ENCODE measurements at regions not wholly inside any gene's neighbourhood (a gene's known extent, or its start where the extent isn't known, plus 50 kb on each side); places are given as distances from the start of the nearest gene placed in this dataset.
A peak's percentile ranks its signal among the peaks of the same experiment; 100 is the strongest.

DNA sequence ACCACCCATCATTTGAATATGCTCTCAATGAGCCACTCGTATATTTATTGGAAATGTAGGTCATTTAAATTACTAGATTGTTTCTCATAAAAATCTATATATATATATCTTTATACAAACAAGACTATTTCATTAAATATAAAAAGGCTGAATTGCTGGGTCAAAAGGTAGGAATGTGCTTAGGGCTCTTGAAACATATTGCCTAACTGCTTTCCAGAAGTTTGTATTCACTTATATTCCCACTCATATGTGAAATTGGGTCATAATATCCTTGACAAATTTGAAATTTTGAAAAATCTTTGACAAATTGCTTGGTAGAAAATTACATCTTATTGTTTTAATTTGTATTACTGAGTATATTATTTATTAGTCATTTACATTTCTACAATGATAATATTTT lies 999.8 kb upstream of the CDH2 start:
- DNase-seq, result no peak

DNA sequence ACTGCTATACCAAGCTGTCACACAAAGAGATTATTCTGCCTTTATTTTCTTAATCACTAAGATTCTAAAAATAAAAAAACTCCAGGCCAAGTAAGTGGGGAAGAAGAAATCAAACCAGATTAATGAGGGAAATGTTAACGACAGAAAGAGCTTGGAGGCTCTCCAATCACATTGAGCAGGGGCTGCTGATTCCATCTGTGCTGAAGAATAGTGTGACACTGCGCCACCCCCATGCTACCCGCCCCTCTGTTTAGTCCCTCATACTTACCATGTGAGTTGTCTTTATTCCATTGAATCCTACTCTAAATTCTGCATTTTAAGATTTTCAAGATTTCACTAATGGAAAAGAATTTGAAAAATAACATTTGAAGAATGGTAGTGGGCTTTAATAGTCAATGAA lies 998.0 kb upstream of the CDH2 start:
- no peak for DNase-seq

DNA sequence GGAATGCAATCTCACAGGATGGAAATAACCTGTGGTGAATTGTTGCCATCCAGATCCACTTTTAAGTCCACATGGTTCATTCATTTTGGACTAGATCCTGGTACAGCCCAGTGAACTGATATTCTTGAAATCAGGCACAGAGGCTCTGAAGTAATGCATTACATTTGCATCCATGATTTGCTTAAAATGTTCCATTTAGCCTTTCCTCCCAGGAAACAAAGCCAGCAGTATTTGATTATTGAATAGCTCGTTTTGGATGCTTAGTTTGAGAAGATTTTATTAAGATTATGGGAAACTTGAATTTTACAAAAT lies 995.8 kb upstream of the CDH2 start:
- no peak for DNase-seq

DNA sequence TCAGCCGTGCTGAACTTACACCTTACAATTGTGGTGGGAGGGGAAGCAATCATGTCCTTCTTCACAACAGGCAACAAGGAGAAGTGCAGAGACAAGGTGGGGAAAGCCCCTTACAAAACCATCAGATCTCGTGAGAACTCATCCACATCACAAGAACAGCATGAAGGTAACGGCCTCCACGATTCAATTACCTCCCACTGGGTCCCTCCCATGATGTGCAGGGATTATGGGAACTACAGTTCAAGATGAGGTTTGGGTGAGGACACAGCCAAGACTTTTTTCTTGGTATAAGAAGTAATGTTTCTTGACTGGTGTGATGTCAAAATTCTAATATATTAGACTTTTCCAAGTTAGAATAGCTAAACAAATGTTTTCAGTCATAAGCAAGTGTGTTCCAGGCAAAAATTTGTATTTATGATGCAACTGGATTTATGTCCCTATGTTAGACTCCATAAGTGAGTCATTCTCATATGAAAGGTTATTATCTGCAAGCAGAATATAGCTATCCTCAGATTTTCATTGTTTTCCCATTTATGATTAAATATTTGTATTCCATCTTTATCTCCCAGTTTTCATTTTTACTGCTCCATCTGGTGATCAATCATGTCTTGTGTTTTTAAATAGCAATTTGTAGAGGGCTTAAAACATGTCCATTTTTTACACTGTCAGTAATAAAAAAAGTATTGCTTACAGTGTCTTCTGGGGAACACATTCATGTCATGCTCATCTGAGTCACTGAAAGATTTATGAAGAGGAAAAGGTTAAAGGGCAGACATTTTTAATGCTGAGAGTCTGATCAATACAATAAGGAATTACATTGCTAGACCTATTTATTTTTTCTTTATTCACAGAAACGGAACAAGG lies 995.2 kb upstream of the CDH2 start:
- no peak for DNase-seq

DNA sequence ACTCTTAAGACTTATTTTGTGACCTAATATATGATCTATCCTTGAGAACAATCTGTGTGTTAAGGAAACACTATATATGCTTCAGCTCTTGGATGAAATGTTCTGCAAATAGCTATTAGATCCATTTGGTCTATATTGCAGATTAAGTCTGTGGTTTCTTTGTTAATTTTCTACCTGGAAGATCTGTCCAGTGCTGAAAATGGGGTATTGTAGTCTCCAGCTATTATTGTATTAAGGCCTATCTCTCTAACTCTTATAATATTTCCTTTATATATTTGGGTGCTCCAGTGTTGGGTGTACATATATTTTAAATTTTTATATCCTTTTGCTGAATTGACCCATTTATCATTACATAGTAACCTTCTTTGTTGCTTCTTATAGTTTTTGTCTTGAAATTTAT lies 992.7 kb upstream of the CDH2 start:
- DNase-seq, result no peak

DNA sequence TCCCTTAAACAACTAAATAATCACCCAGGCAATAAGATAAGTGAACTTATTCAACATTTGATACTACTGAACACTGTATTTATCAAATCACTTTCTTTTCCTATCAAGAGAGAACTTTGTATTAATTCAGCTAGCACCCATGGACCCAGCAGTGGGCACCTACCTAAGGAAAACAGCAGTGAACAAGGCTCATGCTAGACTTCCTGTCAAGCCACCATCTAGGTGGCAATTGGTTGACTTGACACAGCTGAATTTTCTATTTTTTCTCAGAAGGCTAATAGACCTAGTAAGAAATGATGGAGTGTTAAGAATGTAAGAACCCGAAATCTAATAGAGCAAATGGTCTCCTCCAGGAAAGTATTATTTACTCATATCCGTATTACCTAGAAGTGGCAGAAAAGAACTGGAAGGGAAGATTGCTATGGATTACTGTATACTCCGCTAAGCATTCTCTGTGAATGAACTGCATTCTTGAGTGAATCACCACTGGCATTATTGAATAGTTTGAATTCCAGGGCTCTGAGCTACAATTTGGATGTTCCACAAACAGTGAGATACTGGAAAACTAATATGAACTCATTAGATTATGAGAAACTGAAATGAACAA lies 988.2 kb upstream of the CDH2 start:
- no peak for DNase-seq

DNA sequence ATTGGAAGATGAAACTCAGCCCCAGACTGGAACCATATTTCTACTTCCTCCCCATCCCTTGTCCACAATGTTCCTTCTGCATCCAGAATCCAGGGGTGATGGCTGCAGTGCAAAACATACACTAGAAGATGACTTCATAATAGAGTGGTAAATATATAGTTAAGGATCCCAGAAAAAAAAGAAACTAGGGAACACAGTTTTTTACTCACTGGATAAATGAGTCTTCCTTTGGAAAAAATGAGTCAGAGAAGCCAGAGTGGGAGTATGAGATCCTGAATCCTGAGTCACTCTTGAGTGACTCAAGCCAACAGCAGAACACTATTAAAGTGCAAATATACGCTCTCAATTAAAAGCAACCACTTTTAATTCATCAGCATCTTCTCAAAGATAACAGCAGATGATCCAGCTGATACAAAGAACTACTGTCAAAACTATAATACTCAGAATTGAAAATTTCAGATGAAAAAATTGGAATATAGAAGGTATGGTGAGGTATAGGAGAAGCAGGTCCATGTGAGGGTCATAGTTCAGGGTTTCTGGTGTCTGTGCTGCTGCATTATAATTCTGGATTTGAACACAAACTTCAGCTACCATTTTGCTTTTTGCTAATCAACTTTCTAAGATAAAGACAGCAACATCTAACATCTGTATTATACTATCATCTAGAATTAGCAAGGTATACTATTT lies 987.2 kb upstream of the CDH2 start:
- no peak for DNase-seq

DNA sequence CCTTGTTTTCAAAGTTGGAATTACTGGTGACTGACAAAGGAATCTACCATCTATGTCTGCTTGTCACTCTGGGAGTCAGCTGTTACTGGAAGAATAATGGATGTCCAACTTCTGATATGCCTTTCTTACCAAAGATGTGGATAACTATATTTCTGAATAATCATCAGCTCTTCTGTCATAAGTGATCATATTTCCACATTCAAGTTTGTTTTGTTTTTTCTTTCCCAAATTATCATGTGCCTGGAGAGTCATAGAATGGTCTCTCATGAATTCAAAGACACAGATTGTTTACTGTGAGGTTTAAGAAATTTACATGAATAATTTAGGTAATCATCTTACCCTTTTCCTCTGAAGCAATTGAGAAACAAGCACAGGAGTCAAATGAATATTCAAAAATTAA lies 986.7 kb upstream of the CDH2 start:
- no peak for DNase-seq

DNA sequence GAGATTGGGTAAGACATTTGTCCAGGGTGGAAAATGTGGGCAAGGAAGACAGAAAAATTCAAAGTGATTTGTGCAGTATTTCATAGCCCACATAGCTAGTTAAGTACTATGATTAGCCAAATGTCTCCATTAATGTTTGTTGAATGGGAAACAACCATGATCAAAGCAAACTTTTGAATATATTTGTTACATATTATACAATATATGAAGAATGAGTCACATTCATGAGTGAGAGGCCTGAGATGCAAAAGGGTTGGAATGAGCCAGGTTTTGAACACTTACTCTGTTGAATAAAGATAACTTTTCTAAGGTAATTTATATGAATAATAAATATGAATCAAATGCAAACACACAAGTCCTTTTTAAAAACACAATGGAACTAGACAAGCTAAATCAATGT lies 984.5 kb upstream of the CDH2 start:
- no peak for DNase-seq

DNA sequence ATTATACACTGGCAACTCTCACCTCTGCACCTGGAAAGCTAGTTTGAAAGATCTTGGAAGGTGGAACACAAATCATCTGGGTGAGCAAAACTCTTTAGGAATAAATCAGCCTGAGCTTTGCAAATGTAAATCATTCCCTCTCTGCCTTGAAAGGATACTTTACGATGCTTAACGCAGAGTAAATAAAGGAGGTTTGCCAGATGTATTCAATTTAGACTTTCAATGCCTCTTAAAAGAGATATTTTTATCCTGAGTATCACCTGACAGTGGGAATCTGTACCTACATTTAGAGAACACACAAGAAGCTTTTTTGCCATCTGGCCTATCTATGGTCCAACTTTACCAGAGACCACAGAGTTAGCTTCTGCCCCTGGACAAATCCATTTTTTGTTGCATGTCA lies 983.2 kb upstream of the CDH2 start:
- DNase-seq, result peak; percentile 66

DNA sequence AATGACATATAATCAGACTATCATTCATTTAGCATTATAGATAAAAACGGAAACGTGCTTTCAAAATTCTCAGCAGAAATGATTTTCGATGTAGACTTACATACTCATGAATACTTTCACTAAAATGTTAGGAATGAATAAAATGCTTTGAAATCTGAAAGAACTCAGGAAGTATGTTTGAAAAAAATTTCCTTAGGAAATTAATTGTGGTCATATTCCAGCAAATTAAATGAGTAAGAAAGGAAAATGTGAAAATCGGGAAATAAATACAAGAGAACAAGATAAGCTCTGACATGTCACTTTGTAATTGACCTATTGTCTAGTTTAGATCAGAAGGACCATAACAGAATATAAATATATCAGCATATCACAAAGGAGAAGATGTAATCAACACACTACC lies 981.0 kb upstream of the CDH2 start:
- no peak for DNase-seq

DNA sequence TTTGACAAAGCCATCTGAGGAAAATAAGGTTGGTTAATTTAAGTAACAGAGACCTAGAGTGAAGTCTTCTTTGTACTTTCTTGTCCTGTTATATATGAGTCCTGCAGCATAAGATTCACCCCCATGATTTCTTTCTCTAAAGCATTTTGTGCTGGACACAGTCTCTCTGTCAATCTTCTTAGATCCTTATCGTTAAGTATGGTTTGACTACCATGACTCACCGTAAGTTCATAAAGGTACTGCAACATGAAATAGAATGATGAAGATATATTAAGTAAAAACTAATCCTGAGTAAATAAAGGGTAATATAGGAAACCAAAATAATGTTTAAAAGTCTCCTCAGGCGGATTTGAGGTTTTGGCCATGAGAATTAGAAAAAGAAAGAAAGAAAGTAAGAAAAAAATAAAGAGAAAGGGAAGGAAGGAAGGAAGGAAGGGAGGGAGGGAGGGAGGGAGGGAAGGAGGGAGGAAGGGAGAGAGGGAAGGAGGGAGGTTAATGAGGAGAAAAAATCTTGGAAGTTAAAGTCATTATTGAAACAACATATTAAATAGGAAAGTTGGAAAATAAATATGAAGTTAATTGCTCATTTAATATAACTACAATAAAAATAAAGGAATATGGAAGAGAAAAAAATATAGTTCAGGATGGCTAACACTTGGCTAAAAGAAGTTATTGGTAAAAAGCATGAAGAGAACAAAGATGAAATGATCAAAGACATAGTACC lies 980.3 kb upstream of the CDH2 start:
- DNase-seq, result no peak

DNA sequence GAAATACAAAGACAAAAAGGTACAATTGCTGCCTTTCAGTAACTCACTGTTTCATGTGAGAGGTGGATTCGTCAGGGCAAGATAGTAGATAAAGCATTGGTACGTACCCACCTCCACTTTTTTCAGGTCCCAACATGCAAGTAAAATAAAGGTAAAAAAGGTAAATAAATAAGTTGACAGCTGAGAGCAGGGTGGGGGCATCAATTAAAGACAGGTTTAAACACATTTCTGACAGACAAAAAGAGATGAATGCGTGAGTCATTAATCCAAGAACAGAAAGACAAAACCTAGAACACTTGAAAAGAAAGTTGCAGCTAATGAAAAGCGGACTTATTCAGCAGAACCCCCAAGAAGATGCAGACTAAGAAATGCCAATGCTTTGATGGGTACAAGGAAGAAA lies 979.6 kb upstream of the CDH2 start:
- no peak for DNase-seq

DNA sequence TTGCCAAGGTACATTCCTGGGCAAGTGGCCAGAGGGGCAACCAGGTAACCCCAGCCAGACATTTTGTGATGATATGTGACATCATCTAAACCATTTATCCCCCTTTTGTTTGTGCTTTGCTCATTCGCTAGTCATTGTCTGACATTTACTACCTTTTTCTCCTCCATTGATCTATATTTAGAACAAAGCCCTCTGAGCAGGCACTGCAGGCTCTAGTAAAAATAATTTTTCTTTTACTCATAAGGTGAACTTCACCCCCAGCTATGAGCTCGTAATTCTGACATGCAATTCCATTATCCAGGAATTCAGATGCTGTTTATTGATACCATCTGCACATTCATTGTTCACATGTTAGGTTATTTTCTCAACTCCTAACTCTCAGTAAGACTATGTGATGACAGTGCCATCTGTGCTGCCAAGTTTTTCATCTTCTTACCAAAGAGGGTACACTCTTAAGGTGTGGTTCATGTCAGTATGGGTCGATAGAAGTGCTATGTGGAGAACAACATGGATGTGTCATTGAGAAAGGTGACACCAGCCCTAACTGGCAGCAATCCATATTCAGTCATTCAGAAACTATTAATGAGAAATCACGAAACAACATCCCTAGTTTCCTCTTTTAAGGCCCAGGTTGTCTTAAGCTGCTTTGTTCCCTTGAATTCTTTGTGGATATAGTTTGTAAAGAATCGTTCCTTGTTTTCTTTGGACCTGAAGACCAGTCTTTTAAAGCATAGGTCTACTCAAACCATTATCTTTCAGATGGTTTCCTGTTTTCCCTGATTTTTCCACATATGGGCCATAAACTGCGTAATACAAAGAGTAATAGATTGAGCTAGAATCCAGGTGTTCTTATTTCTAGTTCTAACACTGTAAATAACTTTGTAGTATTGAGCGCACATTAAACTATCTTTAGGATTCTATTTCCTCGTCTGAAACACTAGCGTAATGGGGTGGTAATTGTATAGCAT lies 978.1 kb upstream of the CDH2 start:
- DNase-seq, result peak; percentile 12

DNA sequence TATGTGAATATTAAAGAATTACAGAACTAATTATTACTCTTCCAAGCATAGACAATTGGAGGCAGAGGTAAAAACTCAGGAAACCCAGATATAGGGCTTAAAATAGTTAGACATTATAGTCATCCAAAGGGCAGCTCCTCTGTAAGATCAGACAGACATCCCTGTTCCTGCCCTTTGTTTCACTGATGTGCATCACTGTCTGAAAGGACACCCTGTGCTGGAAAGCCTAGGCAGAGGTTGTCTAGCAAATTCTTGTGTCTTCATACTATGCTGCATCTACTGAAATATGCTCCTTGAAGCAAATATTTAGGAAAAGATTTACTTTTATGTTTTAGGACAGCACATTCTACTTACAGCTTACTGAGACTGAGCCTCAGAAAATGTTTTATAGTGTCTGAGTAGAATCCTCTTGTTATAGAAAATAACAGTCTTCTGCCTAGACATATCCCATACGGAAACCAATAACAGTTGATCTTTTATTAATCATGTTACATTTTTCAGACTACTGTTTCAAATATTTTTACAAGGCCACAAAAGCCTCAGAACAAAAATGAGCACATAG lies 977.3 kb upstream of the CDH2 start:
- DNase-seq, result no peak

DNA sequence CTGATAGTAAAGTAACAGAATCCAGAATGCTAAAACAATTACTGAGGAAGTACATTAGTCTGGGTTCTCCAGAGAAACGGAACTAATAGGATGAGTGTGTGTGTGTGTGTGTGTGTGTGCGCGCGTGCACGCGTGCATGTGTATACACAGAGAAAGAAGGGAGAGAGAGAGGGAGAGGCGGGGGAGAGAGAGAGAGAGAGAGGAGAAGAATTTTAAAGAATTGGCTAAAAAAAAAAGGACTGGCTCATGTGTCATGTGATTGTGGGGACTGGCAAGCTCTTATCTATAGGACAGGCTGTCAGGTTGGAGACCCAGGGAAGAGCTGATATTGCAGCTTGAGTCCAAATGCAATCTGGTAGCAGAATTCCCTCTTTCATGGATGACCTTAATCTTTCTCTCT lies 976.2 kb upstream of the CDH2 start:
- DNase-seq, result no peak

DNA sequence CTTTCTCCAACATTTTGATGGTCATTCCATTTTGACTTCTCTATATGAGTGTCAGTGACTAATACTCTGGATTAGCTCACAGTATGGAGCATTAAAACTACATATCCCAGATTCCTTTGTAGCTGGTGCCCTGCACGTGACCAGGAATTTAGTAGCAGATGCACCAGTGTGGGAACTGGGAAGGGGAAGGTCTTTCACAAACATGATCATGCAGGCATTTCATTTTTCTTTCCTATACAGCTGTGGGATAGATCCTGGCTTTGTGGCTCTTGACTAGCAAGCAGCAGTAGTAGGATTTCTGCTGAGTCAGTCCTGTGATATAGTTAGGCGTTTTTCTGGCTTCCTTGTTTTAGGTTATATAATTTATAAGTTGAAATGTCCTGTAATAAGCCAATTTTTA lies 971.0 kb upstream of the CDH2 start:
- DNase-seq, result no peak

DNA sequence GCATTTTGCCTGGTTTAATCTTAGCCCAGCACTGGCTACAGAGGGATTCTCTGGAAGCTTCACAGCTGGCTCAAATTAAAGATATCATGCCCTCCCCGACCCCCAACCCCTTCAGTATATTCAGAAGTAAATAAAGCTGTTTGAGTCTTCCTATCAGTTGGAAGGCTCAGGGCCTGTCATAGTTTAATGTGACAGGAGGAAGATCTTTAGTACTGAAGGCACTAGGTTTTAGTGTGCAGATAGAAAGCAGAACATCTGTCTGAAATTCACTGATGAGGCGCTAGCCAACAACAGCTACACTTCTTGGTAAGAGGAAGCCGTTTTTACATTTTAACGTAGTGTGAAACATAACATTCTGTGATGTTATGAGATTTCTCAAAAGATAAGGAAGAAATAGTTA lies 969.1 kb upstream of the CDH2 start:
- DNase-seq, result no peak

DNA sequence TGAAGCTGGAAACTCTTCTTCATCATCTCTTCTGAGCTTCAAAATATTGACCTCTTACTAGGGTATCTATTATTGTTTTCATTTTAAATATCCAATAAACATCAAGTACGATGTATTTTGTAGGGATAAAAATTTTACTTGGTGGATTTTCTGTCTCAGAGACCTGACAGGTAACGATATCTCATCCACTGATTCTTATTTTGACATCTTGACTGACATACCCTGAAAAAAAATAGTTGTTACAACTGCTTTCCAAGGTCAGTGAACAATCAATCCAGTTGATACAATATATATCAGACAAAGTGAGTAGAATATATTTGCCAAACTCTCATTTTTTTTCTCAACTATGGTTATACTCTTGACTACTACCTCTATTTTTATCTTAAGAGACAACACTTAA lies 963.7 kb upstream of the CDH2 start:
- no peak for DNase-seq

DNA sequence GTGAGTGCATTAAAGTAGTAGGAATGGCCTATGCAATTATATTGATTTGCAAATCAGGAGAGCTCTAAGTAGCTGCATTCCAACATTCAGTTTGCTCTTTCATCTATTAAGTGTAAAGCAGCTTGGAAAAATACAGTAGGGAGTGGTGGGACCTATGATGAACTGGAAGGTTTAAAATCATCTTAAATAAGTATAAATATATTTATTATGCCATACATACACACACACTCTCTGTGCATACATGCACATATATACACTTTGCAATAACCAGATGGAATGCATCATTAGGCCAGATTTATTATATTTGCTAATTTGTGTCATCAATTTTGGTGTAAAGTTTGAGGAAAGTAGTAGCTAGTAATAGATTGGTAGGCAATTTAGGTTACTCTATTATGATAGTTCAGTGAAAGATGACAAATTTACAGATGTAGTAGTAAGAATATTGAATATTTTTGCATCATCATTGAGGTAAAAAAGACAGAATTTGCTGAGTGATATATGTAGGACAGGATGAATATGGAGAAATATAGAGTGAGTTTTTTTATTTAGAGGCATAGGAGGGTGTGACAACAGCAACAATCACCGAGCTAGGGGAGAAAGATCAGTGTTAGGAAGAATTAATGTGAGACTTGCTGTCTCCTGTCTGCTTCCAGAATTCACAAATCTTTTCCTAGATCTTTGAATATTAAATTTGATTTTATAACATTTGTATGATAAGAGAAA lies 961.0 kb upstream of the CDH2 start:
- DNase-seq, result no peak

DNA sequence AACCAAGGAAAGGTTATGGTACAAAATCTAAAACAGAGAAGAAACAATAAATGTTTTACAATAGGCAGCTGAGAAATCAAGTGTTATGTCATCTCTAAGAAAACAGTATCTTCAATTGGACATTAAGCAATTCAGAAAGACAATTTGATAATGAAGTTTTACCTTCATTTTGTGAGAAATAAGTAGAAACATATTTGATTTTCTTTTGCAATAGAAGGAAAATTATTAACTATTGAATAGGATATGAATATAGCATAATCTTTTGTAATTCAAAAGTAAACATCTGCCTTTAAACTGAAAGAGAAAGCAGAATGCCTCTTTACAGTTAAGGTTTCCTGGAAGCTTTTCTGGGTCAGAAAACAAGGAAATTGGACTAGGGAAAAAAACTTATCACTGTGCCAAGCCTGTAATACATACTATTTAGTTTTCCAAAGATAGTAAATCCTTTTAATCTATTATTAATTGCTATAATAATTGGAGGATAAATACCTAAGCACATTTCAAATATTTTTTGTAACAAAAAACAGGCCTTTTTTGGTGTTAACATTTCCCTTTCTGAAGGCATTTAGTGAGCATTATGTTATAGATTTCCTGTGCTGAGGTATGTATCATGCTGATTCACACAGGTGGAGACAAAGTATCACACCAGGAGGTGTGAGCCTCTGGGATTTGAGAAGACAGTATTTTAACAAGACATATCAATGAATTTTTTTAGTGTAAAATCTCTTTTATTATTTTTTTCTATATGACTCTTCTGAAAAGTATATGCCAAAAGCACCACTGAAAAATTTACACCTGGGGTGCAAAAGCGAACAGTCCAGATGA lies 947.0 kb upstream of the CDH2 start:
- no peak for DNase-seq

Data from NCI-H2029 treated with DMSO at 0.1 percent for 48 hours (cell line).